WTC11 (cell line): ENCODE measurements at regions not wholly inside any gene's neighbourhood (a gene's known extent, or its start where the extent isn't known, plus 50 kb on each side); places are given as distances from the start of the nearest gene placed in this dataset.

Source experiments
- ATAC-seq: fragments of 200-7000 bp; cut with Tn5 transposase; 2 replicates; pipeline ENCODE4 v1.10.0; 2021; ENCODE audit warnings: mild to moderate bottlenecking, moderate library complexity
- CTCF ChIA-PET: fragments of 300-600 bp; sonication (Branson Sonifier 250); formaldehyde crosslinking; loops from one replicate; lab custom pipeline; 2021; ENCODE audit warnings: antibody characterized with exemption; lab: Charles Lee
- POLR2A ChIA-PET: fragments of 350-600 bp; sonication (Branson Sonifier 250); formaldehyde crosslinking; loops from one replicate; lab custom pipeline; 2021; ENCODE audit warnings: antibody characterized with exemption; lab: Charles Lee
- DNase-seq: peaks from one replicate; pipeline ENCODE4 v3.0.0; 2021; ENCODE audit warnings: low spot score
- H3K27ac Mint-ChIP-seq: 2 replicates; pipeline ENCODE4 v1.8.0; 2021; ENCODE audit warnings: mixed read lengths
- H3K27me3 Mint-ChIP-seq: 2 replicates; pipeline ENCODE4 v1.8.0; 2021; ENCODE audit warnings: low read depth, mild to moderate bottlenecking, moderate library complexity, mixed read lengths
- H3K36me3 Mint-ChIP-seq: 2 replicates; pipeline ENCODE4 v1.8.0; 2021; ENCODE audit warnings: mixed read lengths
- H3K4me1 Mint-ChIP-seq: 2 replicates; pipeline ENCODE4 v1.8.0; 2022; ENCODE audit warnings: mixed read lengths
- H3K4me3 Mint-ChIP-seq: 2 replicates; pipeline ENCODE4 v1.8.0; 2021; ENCODE audit warnings: mild to moderate bottlenecking, moderate library complexity, mixed read lengths
- H3K9me3 Mint-ChIP-seq: 2 replicates; pipeline ENCODE4 v1.8.0; 2021; ENCODE audit warnings: mixed read lengths
- ELF4 ChIP-seq: sonication (generic); formaldehyde crosslinking; IDR thresholded peaks from 2 replicates; pipeline ENCODE4 v1.8.1; 2022; ENCODE audit warnings: low read depth, mild to moderate bottlenecking, moderate library complexity, missing genetic modification reagents
- ESRRA ChIP-seq: sonication (generic); formaldehyde crosslinking; IDR thresholded peaks from 2 replicates; pipeline ENCODE4 v1.8.1; 2022; ENCODE audit warnings: mild to moderate bottlenecking, missing genetic modification reagents, borderline replicate concordance
- ETV6 ChIP-seq: sonication (generic); formaldehyde crosslinking; IDR thresholded peaks from 2 replicates; pipeline ENCODE4 v1.8.1; 2022; ENCODE audit warnings: mild to moderate bottlenecking, missing genetic modification reagents
- FOXK1 ChIP-seq: sonication (generic); formaldehyde crosslinking; IDR thresholded peaks from 2 replicates; pipeline ENCODE4 v1.8.0; 2022; ENCODE audit warnings: mild to moderate bottlenecking, moderate library complexity, missing genetic modification reagents
- FOXP4 ChIP-seq: sonication (generic); formaldehyde crosslinking; IDR thresholded peaks from 2 replicates; pipeline ENCODE4 v1.8.0; 2022; ENCODE audit warnings: mild to moderate bottlenecking, missing genetic modification reagents
- GRHL2 ChIP-seq: fragments of 250-450 bp; sonication (Bioruptor Pico); IDR thresholded peaks from 2 replicates; pipeline ENCODE4 v1.8.0; 2022; ENCODE audit warnings: mild to moderate bottlenecking, moderate library complexity; ENCODE audit not compliant: insufficient replicate concordance, severe bottlenecking
- MLX ChIP-seq: sonication (generic); formaldehyde crosslinking; IDR thresholded peaks from 2 replicates; pipeline ENCODE4 v1.8.1; 2023; ENCODE audit warnings: mild to moderate bottlenecking, missing genetic modification reagents, moderate library complexity
- MYBL2 ChIP-seq: sonication (generic); formaldehyde crosslinking; IDR thresholded peaks from 2 replicates; pipeline ENCODE4 v1.8.1; 2023; ENCODE audit warnings: mild to moderate bottlenecking, moderate library complexity, missing genetic modification reagents
- NFE2L1 ChIP-seq: sonication (generic); formaldehyde crosslinking; IDR thresholded peaks from 2 replicates; pipeline ENCODE4 v1.8.1; 2023; ENCODE audit warnings: missing genetic modification reagents
- NR1H2 ChIP-seq: sonication (generic); formaldehyde crosslinking; IDR thresholded peaks from 2 replicates; pipeline ENCODE4 v1.9.0; 2021; ENCODE audit warnings: mild to moderate bottlenecking, moderate library complexity, missing genetic modification reagents
- NR3C1 ChIP-seq: sonication (generic); formaldehyde crosslinking; conservative IDR thresholded peaks from 2 replicates; pipeline ENCODE4 v1.8.1; 2023; ENCODE audit warnings: low read depth, mild to moderate bottlenecking, missing genetic modification reagents
- STAT6 ChIP-seq: sonication (generic); formaldehyde crosslinking; conservative IDR thresholded peaks from 2 replicates; pipeline ENCODE4 v1.8.1; 2023; ENCODE audit warnings: mild to moderate bottlenecking, low read depth, missing genetic modification reagents, moderate library complexity
- TCF7 ChIP-seq: sonication (generic); formaldehyde crosslinking; IDR thresholded peaks from 2 replicates; pipeline ENCODE4 v1.8.0; 2022; ENCODE audit warnings: mild to moderate bottlenecking, low read depth, missing genetic modification reagents, moderate library complexity
- ZNF121 ChIP-seq: sonication (generic); formaldehyde crosslinking; IDR thresholded peaks from 2 replicates; pipeline ENCODE4 v1.8.0; 2023; ENCODE audit warnings: missing genetic modification reagents
- ZNF232 ChIP-seq: sonication (generic); formaldehyde crosslinking; IDR thresholded peaks from 2 replicates; pipeline ENCODE4 v1.8.0; 2022; ENCODE audit warnings: mild to moderate bottlenecking, missing genetic modification reagents
- ZNF396 ChIP-seq: fragments of 250-450 bp; sonication (Bioruptor Pico); IDR thresholded peaks from 2 replicates; pipeline ENCODE4 v1.8.0; 2021; ENCODE audit warnings: mild to moderate bottlenecking, moderate library complexity, borderline replicate concordance
- ZNF416 ChIP-seq: fragments of 250-450 bp; sonication (Bioruptor Pico); IDR thresholded peaks from 2 replicates; pipeline ENCODE4 v1.9.0; 2021; ENCODE audit warnings: mild to moderate bottlenecking, inconsistent platforms
- TF ChIP-seq, protein P1 (sequence below): sonication (generic); formaldehyde crosslinking; IDR thresholded peaks from 2 replicates; pipeline ENCODE4 v1.8.1; 2022; ENCODE audit warnings: missing genetic modification reagents, borderline replicate concordance
- TF ChIP-seq, protein P2 (sequence below): sonication (generic); formaldehyde crosslinking; IDR thresholded peaks from 2 replicates; pipeline ENCODE4 v1.8.1; 2023; ENCODE audit warnings: mild to moderate bottlenecking, missing genetic modification reagents, borderline replicate concordance

- H3K4me3 Mint-ChIP-seq: no peak overlapping the region
- H3K4me1 Mint-ChIP-seq: peaks cover 23% of the 10 kb centered on the region
- 0 out of 2 replicates have a peak overlapping the region, but pooled peaks have one; percentile 3 for H3K27ac Mint-ChIP-seq
- DNase-seq: no peak
- no peak for ATAC-seq
- ChIA-PET CTCF (interaction anchor here (0.7 kb wide), 1 partner anchor 71 kb away, joined by 4 read pairs; no protein-coding TSS in a partner anchor), POLR2A (interaction anchor here (0.7 kb wide), 1 partner anchor 171 kb away, joined by 4 read pairs; no protein-coding TSS in a partner anchor)
- H3K9me3 Mint-ChIP-seq: peaks cover 33% of the 10 kb centered on the region
- TF ChIP-seq FOXP4 (CRISPR knock-in tag): no peak
- no peak for TF ChIP-seq ELF4 (CRISPR knock-in tag)
- no peak for TF ChIP-seq ZNF396 (CRISPR knock-in tag)
- no peak for TF ChIP-seq NR3C1 (CRISPR knock-in tag)
- TF ChIP-seq, protein P1, sequence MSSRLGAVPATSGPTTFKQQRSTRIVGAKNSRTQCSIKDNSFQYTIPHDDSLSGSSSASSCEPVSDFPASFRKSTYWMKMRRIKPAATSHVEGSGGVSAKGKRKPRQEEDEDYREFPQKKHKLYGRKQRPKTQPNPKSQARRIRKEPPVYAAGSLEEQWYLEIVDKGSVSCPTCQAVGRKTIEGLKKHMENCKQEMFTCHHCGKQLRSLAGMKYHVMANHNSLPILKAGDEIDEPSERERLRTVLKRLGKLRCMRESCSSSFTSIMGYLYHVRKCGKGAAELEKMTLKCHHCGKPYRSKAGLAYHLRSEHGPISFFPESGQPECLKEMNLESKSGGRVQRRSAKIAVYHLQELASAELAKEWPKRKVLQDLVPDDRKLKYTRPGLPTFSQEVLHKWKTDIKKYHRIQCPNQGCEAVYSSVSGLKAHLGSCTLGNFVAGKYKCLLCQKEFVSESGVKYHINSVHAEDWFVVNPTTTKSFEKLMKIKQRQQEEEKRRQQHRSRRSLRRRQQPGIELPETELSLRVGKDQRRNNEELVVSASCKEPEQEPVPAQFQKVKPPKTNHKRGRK (CRISPR knock-in tag): no peak
- no peak for TF ChIP-seq NFE2L1 (CRISPR knock-in tag)
- no peak for TF ChIP-seq ETV6 (CRISPR knock-in tag)
- no peak for TF ChIP-seq TCF7 (CRISPR knock-in tag)
- no peak for TF ChIP-seq ZNF416
- no peak for TF ChIP-seq GRHL2 (CRISPR knock-in tag)
- TF ChIP-seq MYBL2 (CRISPR knock-in tag): no peak
- TF ChIP-seq NR1H2 (CRISPR knock-in tag): no peak
- TF ChIP-seq STAT6 (CRISPR knock-in tag): no peak
- TF ChIP-seq ESRRA (CRISPR knock-in tag): no peak
- TF ChIP-seq FOXK1 (CRISPR knock-in tag): no peak
- TF ChIP-seq, protein P2, sequence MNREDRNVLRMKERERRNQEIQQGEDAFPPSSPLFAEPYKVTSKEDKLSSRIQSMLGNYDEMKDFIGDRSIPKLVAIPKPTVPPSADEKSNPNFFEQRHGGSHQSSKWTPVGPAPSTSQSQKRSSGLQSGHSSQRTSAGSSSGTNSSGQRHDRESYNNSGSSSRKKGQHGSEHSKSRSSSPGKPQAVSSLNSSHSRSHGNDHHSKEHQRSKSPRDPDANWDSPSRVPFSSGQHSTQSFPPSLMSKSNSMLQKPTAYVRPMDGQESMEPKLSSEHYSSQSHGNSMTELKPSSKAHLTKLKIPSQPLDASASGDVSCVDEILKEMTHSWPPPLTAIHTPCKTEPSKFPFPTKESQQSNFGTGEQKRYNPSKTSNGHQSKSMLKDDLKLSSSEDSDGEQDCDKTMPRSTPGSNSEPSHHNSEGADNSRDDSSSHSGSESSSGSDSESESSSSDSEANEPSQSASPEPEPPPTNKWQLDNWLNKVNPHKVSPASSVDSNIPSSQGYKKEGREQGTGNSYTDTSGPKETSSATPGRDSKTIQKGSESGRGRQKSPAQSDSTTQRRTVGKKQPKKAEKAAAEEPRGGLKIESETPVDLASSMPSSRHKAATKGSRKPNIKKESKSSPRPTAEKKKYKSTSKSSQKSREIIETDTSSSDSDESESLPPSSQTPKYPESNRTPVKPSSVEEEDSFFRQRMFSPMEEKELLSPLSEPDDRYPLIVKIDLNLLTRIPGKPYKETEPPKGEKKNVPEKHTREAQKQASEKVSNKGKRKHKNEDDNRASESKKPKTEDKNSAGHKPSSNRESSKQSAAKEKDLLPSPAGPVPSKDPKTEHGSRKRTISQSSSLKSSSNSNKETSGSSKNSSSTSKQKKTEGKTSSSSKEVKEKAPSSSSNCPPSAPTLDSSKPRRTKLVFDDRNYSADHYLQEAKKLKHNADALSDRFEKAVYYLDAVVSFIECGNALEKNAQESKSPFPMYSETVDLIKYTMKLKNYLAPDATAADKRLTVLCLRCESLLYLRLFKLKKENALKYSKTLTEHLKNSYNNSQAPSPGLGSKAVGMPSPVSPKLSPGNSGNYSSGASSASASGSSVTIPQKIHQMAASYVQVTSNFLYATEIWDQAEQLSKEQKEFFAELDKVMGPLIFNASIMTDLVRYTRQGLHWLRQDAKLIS (CRISPR knock-in tag): no peak
- no peak for TF ChIP-seq MLX (CRISPR knock-in tag)
- no peak for TF ChIP-seq ZNF121 (CRISPR knock-in tag)
- TF ChIP-seq ZNF232: no peak
- peaks cover 3% of the 10 kb centered on the region; the same call in 1 of the 2 replicates for H3K27me3 Mint-ChIP-seq
- peaks cover 35% of the 10 kb centered on the region for H3K36me3 Mint-ChIP-seq
Measured at GRCh38 chr4:187782286-187782824, 213.2 kb upstream of the ZFP42 start.
